ENCODE measurements at regions not wholly inside any gene's neighbourhood (a gene's known extent, or its start where the extent isn't known, plus 50 kb on each side); places are given as distances from the start of the nearest gene placed in this dataset.

- peak overlapping the region; percentile 35 for H3K27ac ChIP-seq (ENCODE audit: low read depth, low read length)
- Mint-ChIP-seq H3K4me3 (no peak overlapping the region), H3K27me3 (ENCODE audit: insufficient read depth) (peaks cover 19% of the 10 kb centered on the region), H3K4me1 (peaks cover 7% of the 10 kb centered on the region), H3K9me3 (no peaks in the 10 kb centered on the region), H3K27ac (no peak overlapping the region), H3K36me3 (ENCODE audit: low read depth) (no peaks in the 10 kb centered on the region)
- no peaks in the 10 kb centered on the region for H3K4me1 ChIP-seq (ENCODE audit: control insufficient read depth, insufficient read depth, low read length)
- no peak overlapping the region for H3K9ac ChIP-seq (ENCODE audit: extremely low read depth, low read length, poor library complexity, severe bottlenecking)
- DNase-seq: no peak
- no peaks in the 10 kb centered on the region for H3K36me3 ChIP-seq (ENCODE audit: control insufficient read depth, insufficient read depth, low read length)
- WGBS, 2 experiments (ENCODE audit: insufficient coverage in 1 of 2, insufficient read length in 1 of 2): 89 to 90% methylated on average over 2 to 3 of the region's 3 CpGs
- H3K4me3 ChIP-seq (ENCODE audit: low read length): no peak overlapping the region
- H3K9me3 ChIP-seq (ENCODE audit: control insufficient read depth, low read length): no peaks in the 10 kb centered on the region
- TF ChIP-seq, protein P1, sequence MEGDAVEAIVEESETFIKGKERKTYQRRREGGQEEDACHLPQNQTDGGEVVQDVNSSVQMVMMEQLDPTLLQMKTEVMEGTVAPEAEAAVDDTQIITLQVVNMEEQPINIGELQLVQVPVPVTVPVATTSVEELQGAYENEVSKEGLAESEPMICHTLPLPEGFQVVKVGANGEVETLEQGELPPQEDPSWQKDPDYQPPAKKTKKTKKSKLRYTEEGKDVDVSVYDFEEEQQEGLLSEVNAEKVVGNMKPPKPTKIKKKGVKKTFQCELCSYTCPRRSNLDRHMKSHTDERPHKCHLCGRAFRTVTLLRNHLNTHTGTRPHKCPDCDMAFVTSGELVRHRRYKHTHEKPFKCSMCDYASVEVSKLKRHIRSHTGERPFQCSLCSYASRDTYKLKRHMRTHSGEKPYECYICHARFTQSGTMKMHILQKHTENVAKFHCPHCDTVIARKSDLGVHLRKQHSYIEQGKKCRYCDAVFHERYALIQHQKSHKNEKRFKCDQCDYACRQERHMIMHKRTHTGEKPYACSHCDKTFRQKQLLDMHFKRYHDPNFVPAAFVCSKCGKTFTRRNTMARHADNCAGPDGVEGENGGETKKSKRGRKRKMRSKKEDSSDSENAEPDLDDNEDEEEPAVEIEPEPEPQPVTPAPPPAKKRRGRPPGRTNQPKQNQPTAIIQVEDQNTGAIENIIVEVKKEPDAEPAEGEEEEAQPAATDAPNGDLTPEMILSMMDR (conservative IDR thresholded peaks at IDR 0.05): no peak
- no peaks in the 10 kb centered on the region for H3K27me3 ChIP-seq (ENCODE audit: control insufficient read depth, insufficient read depth, low read length, poor library complexity, severe bottlenecking)
These were observed 129.6 kb downstream of the DKK1 start for GRCh38 chr10:52443419-52444388.

GRCh38 chr10:52446391-52446790 is 132.3 kb downstream of the DKK1 start:
- TF ChIP-seq, protein P1 (conservative IDR thresholded peaks at IDR 0.05): no peak
- H3K36me3 ChIP-seq (ENCODE audit: control insufficient read depth, insufficient read depth, low read length): no peaks in the 10 kb centered on the region
- Mint-ChIP-seq H3K36me3 (ENCODE audit: low read depth) (no peaks in the 10 kb centered on the region), H3K9me3 (no peaks in the 10 kb centered on the region), H3K27me3 (ENCODE audit: insufficient read depth) (peaks cover 32% of the 10 kb centered on the region), H3K4me3 (no peak overlapping the region), H3K27ac (no peak overlapping the region), H3K4me1 (peaks cover 15% of the 10 kb centered on the region)
- no peak for DNase-seq
- H3K4me1 ChIP-seq (ENCODE audit: control insufficient read depth, insufficient read depth, low read length): peaks cover 5% of the 10 kb centered on the region
- no peak overlapping the region for H3K9ac ChIP-seq (ENCODE audit: extremely low read depth, low read length, poor library complexity, severe bottlenecking)
- H3K27ac ChIP-seq (ENCODE audit: low read depth, low read length): no peak overlapping the region
- WGBS, 2 experiments (ENCODE audit: insufficient coverage in 1 of 2, insufficient read length in 1 of 2): 89% methylated on average over 5 of the region's 5 CpGs
- H3K4me3 ChIP-seq (ENCODE audit: low read length): no peak overlapping the region
- H3K9me3 ChIP-seq (ENCODE audit: control insufficient read depth, low read length): no peaks in the 10 kb centered on the region
- H3K27me3 ChIP-seq (ENCODE audit: control insufficient read depth, insufficient read depth, low read length, poor library complexity, severe bottlenecking): no peaks in the 10 kb centered on the region

GRCh38 chr10:52447931-52448353 is 133.9 kb downstream of the DKK1 start:
- no peak for DNase-seq
- Mint-ChIP-seq H3K36me3 (ENCODE audit: low read depth) (no peaks in the 10 kb centered on the region), H3K4me3 (no peak overlapping the region), H3K4me1 (peaks cover 28% of the 10 kb centered on the region), H3K27ac (no peak overlapping the region), H3K9me3 (no peaks in the 10 kb centered on the region), H3K27me3 (ENCODE audit: insufficient read depth) (peaks cover 33% of the 10 kb centered on the region)
- Histone ChIP-seq H3K36me3 (ENCODE audit: control insufficient read depth, insufficient read depth, low read length) (no peaks in the 10 kb centered on the region), H3K4me1 (ENCODE audit: control insufficient read depth, insufficient read depth, low read length) (peaks cover 7% of the 10 kb centered on the region), H3K9me3 (ENCODE audit: control insufficient read depth, low read length) (no peaks in the 10 kb centered on the region), H3K27ac (ENCODE audit: low read depth, low read length) (no peak overlapping the region), H3K4me3 (ENCODE audit: low read length) (no peak overlapping the region), H3K9ac (ENCODE audit: extremely low read depth, low read length, poor library complexity, severe bottlenecking) (no peak overlapping the region), H3K27me3 (ENCODE audit: control insufficient read depth, insufficient read depth, low read length, poor library complexity, severe bottlenecking) (no peaks in the 10 kb centered on the region)
- TF ChIP-seq, protein P1 (conservative IDR thresholded peaks at IDR 0.05): no peak
